Fibroblast of lung (primary cell): ENCODE measurements at regions not wholly inside any gene's neighbourhood (a gene's known extent, or its start where the extent isn't known, plus 50 kb on each side); places are given as distances from the start of the nearest gene placed in this dataset.
"Not testable (repeated sequence)": the region's sequence is repeated elsewhere in the genome, so short reads cannot be mapped to it uniquely, and the experiment has no call there.

ENCODE experiments used
- DNase-seq, 2 donors: peaks; one replicate each; pipeline versions ENCODE4 v3.0.0 to v3.0.0-alpha.2; 2010; ENCODE audit warnings: low read depth in 2 of 2
- H2AFZ ChIP-seq: 2 replicates; pipeline ENCODE4 v1.5.1; 2012; ENCODE audit warnings: low read length, control low read depth, inconsistent platforms
- H3K27ac ChIP-seq: 2 replicates; pipeline ENCODE4 v1.5.1; 2011; ENCODE audit warnings: low read length, control low read depth; ENCODE audit not compliant: insufficient read depth
- H3K27me3 ChIP-seq: 2 replicates; pipeline ENCODE4 v1.5.1; 2011; ENCODE audit warnings: mild to moderate bottlenecking, low read length; ENCODE audit not compliant: control insufficient read depth, insufficient read depth
- H3K36me3 ChIP-seq: 2 replicates; pipeline ENCODE4 v1.5.1; 2011; ENCODE audit warnings: low read length; ENCODE audit not compliant: control insufficient read depth, insufficient read depth
- H3K4me1 ChIP-seq: 2 replicates; pipeline ENCODE4 v1.5.1; 2011; ENCODE audit warnings: low read length; ENCODE audit not compliant: control insufficient read depth, insufficient read depth; ENCODE audit errors: extremely low read depth
- H3K4me2 ChIP-seq: 2 replicates; pipeline ENCODE4 v1.5.1; 2011; ENCODE audit warnings: low read length, control low read depth; ENCODE audit not compliant: insufficient read depth; ENCODE audit errors: extremely low read depth
- H3K4me3 ChIP-seq, 4 experiments: fragments of 200-600 bp in 1 of 4; sonication (generic) in 1 of 4; replicated peaks in 1 of 4; 2 replicates each; pipeline ENCODE4 v1.5.1; 2011 to 2016; ENCODE audit warnings: low read length in 4 of 4, low read depth in 3 of 4, mild to moderate bottlenecking in 3 of 4, control low read depth in 2 of 4, inconsistent platforms in 1 of 4, mixed read lengths in 1 of 4; ENCODE audit not compliant: insufficient read depth in 1 of 4; ENCODE audit errors: control extremely low read depth in 1 of 4
- H3K79me2 ChIP-seq: 2 replicates; pipeline ENCODE4 v1.5.1; 2012; ENCODE audit warnings: mild to moderate bottlenecking, low read length, inconsistent platforms; ENCODE audit not compliant: control insufficient read depth, insufficient read depth
- H3K9ac ChIP-seq: 2 replicates; pipeline ENCODE4 v1.5.1; 2011; ENCODE audit warnings: mild to moderate bottlenecking, low read length, control low read depth; ENCODE audit not compliant: insufficient read depth
- H3K9me3 ChIP-seq: 2 replicates; pipeline ENCODE4 v1.5.1; 2012; ENCODE audit warnings: low read depth, low read length; ENCODE audit not compliant: control insufficient read depth, insufficient read depth
- H4K20me1 ChIP-seq: 2 replicates; pipeline ENCODE4 v1.5.1; 2011; ENCODE audit warnings: low read length; ENCODE audit not compliant: control insufficient read depth, insufficient read depth; ENCODE audit errors: extremely low read depth
- CTCF ChIP-seq, 2 donors: IDR thresholded peaks in 1 of 2; conservative IDR thresholded peaks in 1 of 2; 1 replicate in 1 of 2; 2 replicates in 1 of 2; pipeline ENCODE4 v1.5.1; 2011 to 2012; ENCODE audit warnings: low read length in 2 of 2, control low read depth in 1 of 2, inconsistent platforms in 1 of 2, low read depth in 1 of 2, mild to moderate bottlenecking in 1 of 2
- EZH2 ChIP-seq: IDR thresholded peaks from 2 replicates; pipeline ENCODE4 v1.5.1; 2012; ENCODE audit warnings: low read length, control low read depth, mild to moderate bottlenecking; ENCODE audit errors: missing control alignments

GRCh38 chr6:166798652-166799051 is 157.7 kb downstream of the RNASET2 start:
- Histone ChIP-seq H3K4me2 (no peak overlapping the region), H3K79me2 (no peaks in the 10 kb centered on the region), H3K27ac (no peak overlapping the region), H3K9me3 (no peaks in the 10 kb centered on the region), H3K9ac (no peak overlapping the region), H3K27me3 (no peaks in the 10 kb centered on the region), H2AFZ (no peak overlapping the region), H3K36me3 (no peaks in the 10 kb centered on the region), H3K4me1 (no peaks in the 10 kb centered on the region), H3K4me3 (no peak overlapping the region), H4K20me1 (no peaks in the 10 kb centered on the region)
- no peak for TF ChIP-seq CTCF (conservative IDR thresholded peaks at IDR 0.05 in 1 of 2, IDR thresholded peaks at IDR 0.05 in 1 of 2; ENCODE audit: low read depth in 1 of 2, low read length in 2 of 2)
- TF ChIP-seq EZH2: no peak
- DNase-seq: no peak

GRCh38 chr6:166796610-166797009 is 159.7 kb downstream of the RNASET2 start:
- Histone ChIP-seq H3K4me3 (no peak overlapping the region), H4K20me1 (no peaks in the 10 kb centered on the region), H3K4me1 (no peaks in the 10 kb centered on the region), H3K79me2 (no peaks in the 10 kb centered on the region), H2AFZ (no peak overlapping the region), H3K36me3 (no peaks in the 10 kb centered on the region), H3K9ac (no peak overlapping the region), H3K27ac (no peak overlapping the region), H3K9me3 (no peaks in the 10 kb centered on the region), H3K27me3 (no peaks in the 10 kb centered on the region), H3K4me2 (no peak overlapping the region)
- TF ChIP-seq CTCF (conservative IDR thresholded peaks at IDR 0.05 in 1 of 2, IDR thresholded peaks at IDR 0.05 in 1 of 2; ENCODE audit: low read depth in 1 of 2, low read length in 2 of 2): no peak
- no peak for TF ChIP-seq EZH2
- no peak for DNase-seq

GRCh38 chr6:166795879-166796278 is 160.5 kb downstream of the RNASET2 start:
- no peak overlapping the region for H3K4me2 ChIP-seq
- no peak for DNase-seq
- no peaks in the 10 kb centered on the region for H4K20me1 ChIP-seq
- H3K27ac ChIP-seq: no peak overlapping the region
- TF ChIP-seq EZH2 (no peak), CTCF (conservative IDR thresholded peaks at IDR 0.05 in 1 of 2, IDR thresholded peaks at IDR 0.05 in 1 of 2; ENCODE audit: low read depth in 1 of 2, low read length in 2 of 2) (no peak)
- H3K79me2 ChIP-seq: no peaks in the 10 kb centered on the region
- H2AFZ ChIP-seq: no peak overlapping the region
- no peaks in the 10 kb centered on the region for H3K9me3 ChIP-seq
- no peak overlapping the region for H3K9ac ChIP-seq
- H3K36me3 ChIP-seq: no peaks in the 10 kb centered on the region
- H3K27me3 ChIP-seq: no peaks in the 10 kb centered on the region
- no peaks in the 10 kb centered on the region for H3K4me1 ChIP-seq
- H3K4me3 ChIP-seq: no peak overlapping the region

- H3K27me3 ChIP-seq, DNase-seq, H4K20me1 ChIP-seq, H3K4me2 ChIP-seq, H3K4me3 ChIP-seq, H2AFZ ChIP-seq, H3K79me2 ChIP-seq, H3K9ac ChIP-seq, H3K27ac ChIP-seq, H3K36me3 ChIP-seq, H3K4me1 ChIP-seq, H3K9me3 ChIP-seq: not testable (repeated sequence)
Observed at GRCh38 chr6:166790808-166791207, 163.8 kb upstream of the RPS6KA2 start.

GRCh38 chr6:166788846-166789529 is 161.9 kb upstream of the RPS6KA2 start:
- DNase-seq, H3K36me3 ChIP-seq, H3K79me2 ChIP-seq, H3K9me3 ChIP-seq, H2AFZ ChIP-seq, H3K4me2 ChIP-seq, H3K9ac ChIP-seq, H3K4me3 ChIP-seq, H4K20me1 ChIP-seq, H3K4me1 ChIP-seq, H3K27ac ChIP-seq, H3K27me3 ChIP-seq: not testable (repeated sequence)
